HEK293 (cell line): ENCODE measurements at regions not wholly inside any gene's neighbourhood (a gene's known extent, or its start where the extent isn't known, plus 50 kb on each side); places are given as distances from the start of the nearest gene placed in this dataset.

ENCODE experiments used
- CTCF ChIP-seq: fragments of 450-650 bp; formaldehyde crosslinking; IDR thresholded peaks from 2 replicates; pipeline ENCODE4 v1.5.1; 2016; ENCODE audit warnings: missing biosample characterization, missing genetic modification characterization
- KLF16 ChIP-seq: fragments of 450-650 bp; formaldehyde crosslinking; IDR thresholded peaks from 2 replicates; pipeline ENCODE4 v1.5.1; 2017; ENCODE audit warnings: missing biosample characterization, missing genetic modification characterization
- MYNN ChIP-seq: fragments of 450-650 bp; formaldehyde crosslinking; IDR thresholded peaks from 2 replicates; pipeline ENCODE4 v1.5.1; 2016; ENCODE audit warnings: missing biosample characterization, missing genetic modification characterization, borderline replicate concordance
- ZNF174 ChIP-seq: fragments of 450-650 bp; formaldehyde crosslinking; IDR thresholded peaks from 2 replicates; pipeline ENCODE4 v1.5.0; 2017; ENCODE audit warnings: missing biosample characterization, mild to moderate bottlenecking, missing genetic modification characterization
- ZNF341 ChIP-seq: fragments of 450-650 bp; formaldehyde crosslinking; IDR thresholded peaks from 2 replicates; pipeline ENCODE4; 2016; ENCODE audit warnings: low read depth, missing biosample characterization, missing genetic modification characterization
- ZNF366 ChIP-seq: fragments of 450-650 bp; formaldehyde crosslinking; conservative IDR thresholded peaks from 2 replicates; pipeline ENCODE4 v1.5.1; 2016; ENCODE audit warnings: missing biosample characterization, missing genetic modification characterization
- ZNF76 ChIP-seq: fragments of 450-650 bp; formaldehyde crosslinking; IDR thresholded peaks from 2 replicates; pipeline ENCODE4; 2016; ENCODE audit warnings: low read depth, missing biosample characterization, missing genetic modification characterization, borderline replicate concordance
- ZNF768 ChIP-seq: fragments of 450-650 bp; formaldehyde crosslinking; IDR thresholded peaks from 2 replicates; pipeline ENCODE4 v1.5.1; 2018; ENCODE audit warnings: missing biosample characterization, mild to moderate bottlenecking, missing genetic modification characterization

- TF ChIP-seq CTCF (tag by site-specific recombination) (no peak), ZNF768 (tag by site-specific recombination) (no peak), ZNF341 (tag by site-specific recombination) (no peak), ZNF174 (no peak), ZNF366 (no peak), ZNF76 (tag by site-specific recombination) (no peak), MYNN (tag by site-specific recombination) (no peak), KLF16 (no peak)
Observed at GRCh38 chr18:1495387-1495786, 590.7 kb downstream of the ADCYAP1 start.
